ENCODE measurements at regions not wholly inside any gene's neighbourhood (a gene's known extent, or its start where the extent isn't known, plus 50 kb on each side); places are given as distances from the start of the nearest gene placed in this dataset.

- peak overlapping the region; percentile 60; the same call in 1 of the 2 replicates for H3K27ac ChIP-seq
- TF ChIP-seq ZFX (IDR thresholded peaks at IDR 0.05): no peak
- no peak for TF ChIP-seq CTCF (conservative IDR thresholded peaks at IDR 0.05)
Measured at GRCh38 chr5:58259685-58260152, 200.2 kb downstream of the PLK2 start.

- peak overlapping the region; percentile 60; the same call in 1 of the 2 replicates for H3K27ac ChIP-seq
- no peak for TF ChIP-seq CTCF (conservative IDR thresholded peaks at IDR 0.05)
- TF ChIP-seq ZFX (IDR thresholded peaks at IDR 0.05): no peak
Measured at GRCh38 chr5:58258984-58259684, 200.8 kb downstream of the PLK2 start.

GRCh38 chr5:58255970-58256369 is 203.9 kb downstream of the PLK2 start:
- no peak overlapping the region for H3K27ac ChIP-seq
- TF ChIP-seq ZFX (IDR thresholded peaks at IDR 0.05) (no peak), CTCF (conservative IDR thresholded peaks at IDR 0.05) (no peak)

GRCh38 chr5:58255386-58255785 is 204.5 kb downstream of the PLK2 start:
- H3K27ac ChIP-seq: no peak overlapping the region
- no peak for TF ChIP-seq ZFX (IDR thresholded peaks at IDR 0.05)
- no peak for TF ChIP-seq CTCF (conservative IDR thresholded peaks at IDR 0.05)

- TF ChIP-seq CTCF (conservative IDR thresholded peaks at IDR 0.05) (no peak), ZFX (IDR thresholded peaks at IDR 0.05) (no peak)
- H3K27ac ChIP-seq: no peak overlapping the region
Measured at GRCh38 chr5:58248221-58248620, 211.7 kb downstream of the PLK2 start.

- TF ChIP-seq CTCF (conservative IDR thresholded peaks at IDR 0.05): no peak
- TF ChIP-seq ZFX (IDR thresholded peaks at IDR 0.05): no peak
- no peak overlapping the region for H3K27ac ChIP-seq
Measured at GRCh38 chr5:58246461-58246944, 213.4 kb downstream of the PLK2 start.

- no peak for TF ChIP-seq CTCF (conservative IDR thresholded peaks at IDR 0.05)
- no peak for TF ChIP-seq ZFX (IDR thresholded peaks at IDR 0.05)
Measured at GRCh38 chr5:58245476-58245840, 214.4 kb downstream of the PLK2 start.

More at GRCh38 chr5:58245476-58245840, 214.4 kb downstream of the PLK2 start:
- H3K27ac ChIP-seq: no peak overlapping the region
